Pancreas (tissue), 10 donors: ENCODE measurements at regions not wholly inside any gene's neighbourhood (a gene's known extent, or its start where the extent isn't known, plus 50 kb on each side); places are given as distances from the start of the nearest gene placed in this dataset.

Experiments used
- ATAC-seq, 4 donors: fragments of 200-7000 bp; cut with Tn5 transposase; one replicate each; pipeline versions ENCODE4 v1.8.0 to v1.9.1; 2020; ENCODE audit warnings: mild to moderate bottlenecking in 4 of 4, moderate library complexity in 4 of 4
- DNase-seq, 6 donors: peaks; one replicate each; pipeline ENCODE4 v3.0.0-alpha.2; 2020
- FAIRE-seq: peaks from 2 replicates; lab custom pipeline; 2012; peaks lifted over from hg19 to GRCh38; lab: Jason Lieb, UNC
- H3K27ac ChIP-seq, 4 donors: fragments of 200-600 bp; sonication (generic); 1 replicate in 3 of 4; 2 replicates in 1 of 4; pipeline versions ENCODE4 v1.5.0 to v1.8.0; 2020
- H3K27me3 ChIP-seq, 4 donors: fragments of 200-600 bp; one replicate each; pipeline ENCODE4 v1.8.0; 2021
- H3K36me3 ChIP-seq, 3 donors: fragments of 200-600 bp; sonication (generic) in 1 of 3; one replicate each; pipeline versions ENCODE4 v1.5.0 to v1.8.0; 2020 to 2021
- H3K4me1 ChIP-seq, 3 donors: fragments of 200-600 bp; one replicate each; pipeline ENCODE4 v1.8.0; 2021
- H3K4me3 ChIP-seq, 4 donors: fragments of 200-600 bp; sonication (generic) in 2 of 4; one replicate each; pipeline versions ENCODE4 v1.5.0 to v1.8.0; 2020 to 2021
- H3K9me3 ChIP-seq, 4 donors: fragments of 200-600 bp; one replicate each; pipeline ENCODE4 v1.8.0; 2021
- CTCF ChIP-seq, 4 donors: fragments of 200-600 bp; sonication (generic) in 3 of 4; IDR thresholded peaks; one replicate each; pipeline versions ENCODE4 v1.5.0 to v1.8.0; 2021; ENCODE audit warnings: antibody characterized with exemption in 4 of 4
- WGBS, 2 donors: extraction: QIAGEN DNeasy Blood & Tissue Kit; methylation state at CpG; one replicate each; pipeline ENCODE4 v1.1.7; 2013; 5-methylcytosine and 5-hydroxymethylcytosine counted together
- intact Hi-C, 3 donors: fragments of 100-400 bp; cut with DNase I; formaldehyde crosslinking; loops; one replicate each; pipeline versions ENCODE4 v1.11.1 to v1.14.2; 2022
- donor health status: healthy with polysubstance abuse.
- donor health status: DM: no; HTN: no; CAD: no; lungs with moderate emphysema.
- donor health status: DM: no; HTN: no; CAD: no.
- donor health status: control.
- donor health status: control.
- donor health status: Bipolar disorder and iron deficiency.
- donor health status: DM: yes; HTN: yes; CAD: no.
- donor health status: DM: no; HTN: no; CAD: no.
- donor health status: DM: no; HTN: no; CAD: no.
- donor health status: DM: yes; HTN: yes; CAD: no.

- FAIRE-seq (no peak), DNase-seq (no peak), ATAC-seq (no peak)
- Histone ChIP-seq H3K36me3 (no peaks in the 10 kb centered on the region), H3K27ac (no peak overlapping the region), H3K4me3 (no peak overlapping the region), H3K9me3 (no peaks in the 10 kb centered on the region), H3K4me1 (no peaks in the 10 kb centered on the region), H3K27me3 (no peaks in the 10 kb centered on the region)
- intact Hi-C loops, result no loop called here
- TF ChIP-seq CTCF (IDR thresholded peaks at IDR 0.05), result no peak
- 75% methylated on average over 6 of the region's 6 CpGs; no CpG with 5 or more reads in 1 of the 2 donors for WGBS, 2 donors
Observed at GRCh38 chrY:15465880-15466279, 941.6 kb downstream of the NLGN4Y start.

DNA sequence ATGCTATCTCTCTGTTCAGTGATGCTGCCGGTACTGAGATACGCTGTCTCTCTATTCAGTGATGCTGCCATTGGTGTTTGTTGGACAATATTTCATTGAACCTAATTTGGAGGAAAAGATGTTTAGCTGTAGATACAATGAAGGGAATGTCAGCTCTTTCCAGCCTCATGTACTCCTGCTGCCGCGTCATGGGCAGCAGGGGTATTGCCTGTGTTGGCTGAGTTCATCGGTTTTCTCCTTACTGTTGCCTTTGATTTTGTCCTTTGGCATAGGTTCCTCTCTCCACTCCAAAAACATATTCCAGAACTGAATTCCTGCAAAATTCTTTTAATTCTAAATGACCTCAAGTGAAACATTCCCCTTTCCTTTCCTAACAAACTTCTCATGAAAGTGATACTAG, 942.6 kb downstream of the NLGN4Y start:
- TF ChIP-seq CTCF (IDR thresholded peaks at IDR 0.05), result no peak
- intact Hi-C loops, result no loop called here
- ATAC-seq, result no peak
- Histone ChIP-seq H3K9me3 (no peaks in the 10 kb centered on the region), H3K4me3 (no peak overlapping the region), H3K4me1 (no peaks in the 10 kb centered on the region), H3K27ac (no peak overlapping the region), H3K36me3 (no peaks in the 10 kb centered on the region), H3K27me3 (no peaks in the 10 kb centered on the region)
- 78% methylated on average over 5 of the region's 5 CpGs; no CpG with 5 or more reads in 1 of the 2 donors for WGBS, 2 donors
- FAIRE-seq, result no peak
- DNase-seq, result no peak

DNA sequence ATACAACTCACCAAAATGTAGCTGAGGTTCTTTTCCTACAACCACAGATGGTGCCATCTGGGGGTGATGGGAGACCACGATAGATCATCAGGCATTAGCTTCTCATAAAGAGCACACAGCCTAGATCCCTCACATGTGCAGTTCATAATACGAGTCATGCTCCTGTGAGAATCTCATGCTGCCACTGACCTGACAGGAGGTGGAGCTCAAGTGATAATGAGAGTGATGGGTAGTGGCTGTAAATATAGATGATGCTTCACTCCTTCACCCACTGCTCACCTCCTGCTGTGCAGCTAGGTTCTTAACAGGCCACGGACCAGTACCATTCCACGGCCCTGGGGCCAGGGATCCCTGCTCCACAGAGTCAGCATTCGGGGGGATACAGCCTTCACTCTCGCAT, 943.8 kb downstream of the NLGN4Y start:
- Histone ChIP-seq H3K9me3 (no peaks in the 10 kb centered on the region), H3K27me3 (no peaks in the 10 kb centered on the region), H3K4me1 (no peaks in the 10 kb centered on the region), H3K4me3 (no peak overlapping the region), H3K36me3 (no peaks in the 10 kb centered on the region), H3K27ac (no peak overlapping the region)
- FAIRE-seq (no peak), ATAC-seq (no peak), DNase-seq (no peak)
- intact Hi-C loops, result no loop called here
- WGBS, 2 donors, result 64% methylated on average over 6 of the region's 6 CpGs; no CpG with 5 or more reads in 1 of the 2 donors
- TF ChIP-seq CTCF (IDR thresholded peaks at IDR 0.05), result no peak

- intact Hi-C loops, result no loop called here
Observed at GRCh38 chrY:15471371-15471770, 947.0 kb downstream of the NLGN4Y start.

More at GRCh38 chrY:15471371-15471770, 947.0 kb downstream of the NLGN4Y start:
- no peak for TF ChIP-seq CTCF (IDR thresholded peaks at IDR 0.05)
- no peaks in the 10 kb centered on the region for H3K4me1 ChIP-seq
- 82% methylated on average over 1 of the region's 1 CpG; no CpG with 5 or more reads in 1 of the 2 donors for WGBS, 2 donors
- H3K4me3 ChIP-seq, result no peak overlapping the region
- H3K36me3 ChIP-seq, result no peaks in the 10 kb centered on the region
- DNase-seq, result no peak
- no peak for ATAC-seq
- H3K9me3 ChIP-seq, result no peaks in the 10 kb centered on the region
- no peaks in the 10 kb centered on the region for H3K27me3 ChIP-seq
- FAIRE-seq, result no peak
- no peak overlapping the region for H3K27ac ChIP-seq
